NB4 (cell line): ENCODE measurements at regions not wholly inside any gene's neighbourhood (a gene's known extent, or its start where the extent isn't known, plus 50 kb on each side); places are given as distances from the start of the nearest gene placed in this dataset.

ENCODE experiments used
- DNase-seq: peaks from one replicate; pipeline ENCODE4 v3.0.0; 2010; ENCODE audit warnings: low read depth
- H3K4me3 ChIP-seq: one replicate; pipeline ENCODE4 v1.5.1; 2011; ENCODE audit warnings: mild to moderate bottlenecking, low read depth, low read length, moderate library complexity
- MAX ChIP-seq: IDR thresholded peaks from 2 replicates; pipeline ENCODE4 v1.6.1; 2011; ENCODE audit warnings: low read depth, low read length
- MYC ChIP-seq: IDR thresholded peaks from 2 replicates; pipeline ENCODE4 v1.6.1; 2011; ENCODE audit warnings: low read depth, low read length
- POLR2A ChIP-seq: IDR thresholded peaks from 2 replicates; pipeline ENCODE4 v1.6.1; 2011; ENCODE audit warnings: mild to moderate bottlenecking; ENCODE audit not compliant: insufficient read length; ENCODE audit errors: extremely low read depth
- TF ChIP-seq, protein P1 (sequence below): IDR thresholded peaks from one replicate; pipeline ENCODE4 v1.5.1; 2012; ENCODE audit warnings: low read depth, low read length

DNA sequence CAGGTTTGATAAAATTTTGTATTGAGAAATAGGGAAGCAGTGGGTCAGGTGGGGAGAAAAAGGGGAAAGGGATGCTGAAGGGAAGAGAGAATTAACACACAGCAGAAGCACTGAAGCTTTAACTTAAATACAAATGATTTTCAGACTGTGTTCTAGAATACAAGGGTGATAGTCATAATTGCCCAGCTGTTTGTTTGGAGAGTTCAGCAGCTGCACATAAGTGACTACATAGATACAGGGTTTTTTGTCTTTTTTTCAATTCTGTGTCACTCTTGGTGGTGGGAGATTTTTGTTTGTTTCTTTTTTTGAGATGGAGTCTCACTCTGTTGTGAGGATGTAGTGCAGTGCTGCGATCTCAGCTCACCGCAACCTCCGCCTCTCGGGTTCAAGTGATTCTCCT lies 590.4 kb upstream of the SEMA6A start:
- TF ChIP-seq MAX (no peak), POLR2A (no peak), MYC (no peak)
- TF ChIP-seq, protein P1, sequence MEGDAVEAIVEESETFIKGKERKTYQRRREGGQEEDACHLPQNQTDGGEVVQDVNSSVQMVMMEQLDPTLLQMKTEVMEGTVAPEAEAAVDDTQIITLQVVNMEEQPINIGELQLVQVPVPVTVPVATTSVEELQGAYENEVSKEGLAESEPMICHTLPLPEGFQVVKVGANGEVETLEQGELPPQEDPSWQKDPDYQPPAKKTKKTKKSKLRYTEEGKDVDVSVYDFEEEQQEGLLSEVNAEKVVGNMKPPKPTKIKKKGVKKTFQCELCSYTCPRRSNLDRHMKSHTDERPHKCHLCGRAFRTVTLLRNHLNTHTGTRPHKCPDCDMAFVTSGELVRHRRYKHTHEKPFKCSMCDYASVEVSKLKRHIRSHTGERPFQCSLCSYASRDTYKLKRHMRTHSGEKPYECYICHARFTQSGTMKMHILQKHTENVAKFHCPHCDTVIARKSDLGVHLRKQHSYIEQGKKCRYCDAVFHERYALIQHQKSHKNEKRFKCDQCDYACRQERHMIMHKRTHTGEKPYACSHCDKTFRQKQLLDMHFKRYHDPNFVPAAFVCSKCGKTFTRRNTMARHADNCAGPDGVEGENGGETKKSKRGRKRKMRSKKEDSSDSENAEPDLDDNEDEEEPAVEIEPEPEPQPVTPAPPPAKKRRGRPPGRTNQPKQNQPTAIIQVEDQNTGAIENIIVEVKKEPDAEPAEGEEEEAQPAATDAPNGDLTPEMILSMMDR: no peak
- DNase-seq: no peak
- no peak overlapping the region for H3K4me3 ChIP-seq

- no peak for TF ChIP-seq MAX
- TF ChIP-seq POLR2A: no peak
- TF ChIP-seq MYC: no peak
- TF ChIP-seq, protein P1: no peak
- H3K4me3 ChIP-seq: no peak overlapping the region
- DNase-seq: no peak
Measured at GRCh38 chr5:117161718-117162335, 587.2 kb upstream of the SEMA6A start.

GRCh38 chr5:117160391-117160790 lies 585.8 kb upstream of the SEMA6A start:
- no peak for DNase-seq
- TF ChIP-seq, protein P1: no peak
- no peak for TF ChIP-seq MYC
- TF ChIP-seq MAX: no peak
- no peak for TF ChIP-seq POLR2A
- no peak overlapping the region for H3K4me3 ChIP-seq

DNA sequence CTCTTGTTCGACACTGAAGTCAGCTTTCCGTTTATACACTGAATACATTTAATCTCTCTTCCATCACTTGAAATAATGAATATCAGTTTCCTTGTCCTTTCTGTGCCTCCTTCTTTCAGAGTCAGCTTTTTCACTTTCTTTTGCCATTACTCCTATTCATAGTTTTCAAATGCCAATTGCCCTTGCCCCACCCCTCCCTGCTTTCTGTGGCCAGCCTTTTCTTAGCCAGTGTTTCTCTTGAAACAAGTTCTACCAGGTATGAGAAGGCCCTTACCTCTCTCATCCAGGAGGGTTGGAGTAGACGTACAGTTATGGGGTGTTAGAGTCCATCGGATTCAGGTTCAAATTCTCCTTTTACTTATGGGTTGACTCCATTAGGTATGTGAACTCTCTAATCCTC lies 574.7 kb upstream of the SEMA6A start:
- TF ChIP-seq MYC: no peak
- TF ChIP-seq MAX: no peak
- no peak for TF ChIP-seq POLR2A
- TF ChIP-seq, protein P1: no peak

GRCh38 chr5:117144086-117144485 lies 569.5 kb upstream of the SEMA6A start:
- DNase-seq: no peak
- no peak overlapping the region for H3K4me3 ChIP-seq
- TF ChIP-seq POLR2A: no peak
- TF ChIP-seq, protein P1: no peak

More for the DNA sequence above, 574.7 kb upstream of the SEMA6A start:
- no peak overlapping the region for H3K4me3 ChIP-seq
- DNase-seq: no peak

DNA sequence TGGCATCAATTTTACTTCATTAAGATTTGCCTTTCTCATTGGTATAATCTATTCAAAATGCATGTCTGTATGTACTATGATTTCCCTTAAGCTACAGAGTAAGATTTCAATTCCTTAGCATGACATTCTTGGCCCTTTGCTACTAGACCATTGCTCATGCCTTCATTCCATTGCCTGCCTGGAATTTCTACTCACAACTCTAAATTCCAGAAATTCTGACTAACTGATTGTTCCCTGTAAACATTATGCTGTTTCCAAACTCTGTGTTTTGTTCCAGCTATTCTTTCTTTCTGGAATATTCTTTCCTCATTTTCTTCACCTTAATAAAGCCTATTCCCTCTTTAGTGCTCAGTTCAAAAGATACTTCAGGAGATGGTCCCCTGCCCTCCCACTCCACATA lies 568.8 kb upstream of the SEMA6A start:
- no peak for DNase-seq
- TF ChIP-seq, protein P1: no peak
- TF ChIP-seq POLR2A (no peak), MYC (no peak), MAX (no peak)
- H3K4me3 ChIP-seq: no peak overlapping the region
